ENCODE measurements at regions not wholly inside any gene's neighbourhood (a gene's known extent, or its start where the extent isn't known, plus 50 kb on each side); places are given as distances from the start of the nearest gene placed in this dataset.

- no peak for DNase-seq (ENCODE audit: low spot score)
Observed at GRCh38 chr10:83164156-83164555, 975.2 kb upstream of the GHITM start.

DNA sequence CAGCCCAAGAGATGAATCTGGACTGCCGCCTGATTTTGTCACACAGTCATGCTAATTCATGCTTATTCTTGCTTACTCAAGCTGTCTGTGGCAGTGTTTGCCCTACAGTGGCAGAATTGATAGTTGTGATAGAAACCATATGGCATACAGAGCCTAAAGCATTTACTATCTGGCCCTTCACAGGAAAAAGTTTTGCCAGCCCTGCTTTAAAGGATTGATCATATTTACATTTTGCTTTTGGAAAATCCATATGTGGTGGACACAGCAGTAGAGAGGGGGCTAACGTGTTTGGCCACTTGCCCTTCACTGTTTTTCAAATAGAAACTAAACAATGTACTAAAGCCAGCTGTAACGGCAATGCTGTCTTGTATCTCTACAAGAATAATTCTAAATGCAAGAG lies 974.0 kb upstream of the GHITM start:
- DNase-seq (ENCODE audit: low spot score) = no peak

DNA sequence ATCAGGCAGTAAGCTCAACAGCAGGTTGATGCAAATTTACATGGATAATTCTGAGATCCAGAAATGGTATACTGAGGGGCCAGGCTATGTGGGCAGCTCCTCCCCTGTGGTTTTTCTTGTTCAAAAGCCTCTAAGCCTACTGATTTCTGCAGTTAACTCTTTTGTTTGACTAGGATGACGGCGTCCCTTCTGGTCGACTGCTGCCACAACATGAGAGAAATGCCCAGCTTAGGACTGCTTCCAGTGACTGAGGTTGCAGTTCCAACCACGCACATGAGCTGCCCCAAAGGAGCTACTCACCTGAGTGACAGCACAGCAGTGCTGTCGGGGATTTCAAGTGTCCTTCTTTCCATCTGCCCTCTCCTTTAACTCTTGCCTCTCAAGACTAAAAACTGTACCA lies 973.0 kb upstream of the GHITM start:
- peak; percentile 61 for DNase-seq (ENCODE audit: low spot score)

DNA sequence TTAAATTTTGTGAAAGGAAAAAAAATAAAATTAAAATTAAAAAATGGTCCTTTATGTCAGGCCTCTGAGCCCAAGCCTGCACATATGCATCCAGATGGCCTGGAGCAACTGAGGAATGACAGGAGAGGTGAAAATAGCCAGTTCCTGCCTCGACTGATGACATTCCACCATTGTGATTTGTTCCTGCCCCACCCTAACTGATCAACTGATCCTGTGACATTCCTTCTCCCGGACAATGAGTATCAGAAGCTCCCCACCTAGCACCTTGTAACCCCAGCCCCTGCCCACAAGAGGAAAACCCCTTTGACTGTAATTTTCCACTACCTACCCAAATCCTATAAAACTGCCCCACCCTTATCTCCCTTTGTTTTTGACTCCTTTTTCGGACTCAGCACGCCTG lies 972.2 kb upstream of the GHITM start:
- DNase-seq (ENCODE audit: low spot score) = no peak

DNA sequence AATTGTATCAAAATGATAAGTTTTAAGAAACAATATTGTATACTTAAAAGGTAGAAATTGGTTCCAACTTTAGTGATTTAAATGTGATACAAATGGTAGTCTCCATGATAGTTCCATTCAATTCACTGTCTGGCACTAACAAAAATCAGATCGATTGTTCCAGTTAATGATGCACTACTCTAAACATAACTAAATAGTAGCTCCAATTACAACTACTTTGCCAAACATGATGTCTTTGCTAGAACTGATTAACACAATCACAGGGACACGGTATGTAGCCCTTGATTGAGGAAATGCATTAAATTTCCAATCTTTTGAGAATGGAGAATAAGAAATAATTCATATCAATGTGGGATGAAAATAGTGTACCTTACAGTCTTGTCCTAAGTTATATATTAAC lies 962.4 kb upstream of the GHITM start:
- DNase-seq (ENCODE audit: low spot score) = no peak

GRCh38 chr10:83178526-83178925 lies 960.8 kb upstream of the GHITM start:
- DNase-seq (ENCODE audit: low spot score) = no peak

GRCh38 chr10:83179371-83179770 lies 959.9 kb upstream of the GHITM start:
- no peak for DNase-seq (ENCODE audit: low spot score)

DNA sequence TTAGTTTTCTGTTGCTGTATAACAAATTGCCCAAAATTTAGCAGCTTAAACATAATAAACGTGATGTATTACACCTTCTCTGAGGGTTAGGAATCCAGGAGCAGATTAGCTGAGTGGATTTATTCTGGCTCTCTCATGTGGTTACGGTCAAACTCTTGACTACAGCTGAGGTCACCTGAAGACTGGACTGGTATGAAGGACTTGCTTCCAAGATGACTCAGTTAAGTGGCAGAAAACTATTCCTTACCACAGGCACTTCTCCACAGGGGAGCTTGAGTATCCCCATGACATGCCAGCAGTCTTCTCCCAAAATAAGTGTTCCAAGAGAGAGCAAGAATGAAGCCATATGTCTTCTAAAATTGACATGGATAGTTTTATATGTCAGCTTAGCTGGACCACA lies 957.2 kb upstream of the GHITM start:
- DNase-seq (ENCODE audit: low spot score) = no peak

GRCh38 chr10:83184641-83185040 lies 954.7 kb upstream of the GHITM start:
- no peak for DNase-seq (ENCODE audit: low spot score)

DNA sequence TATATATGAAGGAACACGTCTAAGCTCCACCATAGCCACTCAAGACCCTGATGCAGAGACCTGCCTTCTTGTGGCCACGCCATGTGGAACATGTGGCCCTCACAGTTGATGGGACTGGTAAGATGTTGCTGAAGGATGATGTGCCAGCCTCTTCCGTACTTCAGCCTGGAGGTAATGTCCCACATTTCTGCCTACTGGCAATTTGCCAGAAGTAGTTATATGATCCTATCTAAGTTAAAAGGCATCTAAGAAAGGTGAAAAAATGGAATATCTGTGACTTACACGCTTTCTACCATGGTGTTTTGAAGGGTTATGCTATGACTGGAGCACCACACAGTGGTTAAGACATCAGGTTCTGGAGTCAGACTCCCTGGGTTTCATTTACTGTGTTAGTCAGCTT lies 948.7 kb upstream of the GHITM start:
- DNase-seq (ENCODE audit: low spot score) = no peak

GRCh38 chr10:83193026-83193425 lies 946.3 kb upstream of the GHITM start:
- DNase-seq (ENCODE audit: low spot score) = no peak

DNA sequence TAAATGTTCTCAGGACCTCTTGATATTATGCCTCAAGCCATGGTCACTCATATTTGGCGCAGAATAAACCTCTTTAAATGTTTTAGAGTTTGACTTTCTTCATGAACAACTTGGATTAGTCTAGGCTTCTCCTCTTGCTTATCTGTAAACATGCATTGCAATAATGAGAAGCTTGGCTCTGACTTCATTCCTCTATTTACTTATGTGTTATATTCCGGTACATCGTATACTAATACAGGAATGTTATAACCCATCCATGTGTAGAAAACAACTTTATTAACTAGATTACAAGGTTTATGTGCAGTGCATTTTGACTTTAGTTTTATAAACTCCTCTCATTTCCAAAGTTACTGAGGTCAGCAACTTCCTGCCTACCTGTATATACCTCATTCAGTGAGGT lies 944.3 kb upstream of the GHITM start:
- no peak for DNase-seq (ENCODE audit: low spot score)

DNA sequence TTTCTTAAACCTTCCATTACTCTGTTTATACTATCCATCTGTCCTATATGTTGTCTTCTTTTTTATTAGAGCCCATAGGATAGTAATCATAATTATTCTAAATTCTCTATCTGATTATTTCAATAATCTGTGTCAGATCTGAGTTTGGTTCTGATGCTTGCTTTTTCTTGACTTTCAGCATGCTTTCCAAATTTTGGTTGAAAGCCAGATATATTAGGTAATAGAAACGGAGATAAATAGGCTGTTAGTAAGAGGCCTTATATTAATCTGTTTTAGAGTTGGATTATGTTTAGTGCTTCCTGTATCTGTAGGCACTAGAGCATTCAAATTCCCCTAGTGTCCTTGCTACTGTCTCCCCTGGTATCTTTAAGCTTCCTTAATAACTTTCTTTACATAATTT lies 939.9 kb upstream of the GHITM start:
- DNase-seq (ENCODE audit: low spot score) = no peak

DNA sequence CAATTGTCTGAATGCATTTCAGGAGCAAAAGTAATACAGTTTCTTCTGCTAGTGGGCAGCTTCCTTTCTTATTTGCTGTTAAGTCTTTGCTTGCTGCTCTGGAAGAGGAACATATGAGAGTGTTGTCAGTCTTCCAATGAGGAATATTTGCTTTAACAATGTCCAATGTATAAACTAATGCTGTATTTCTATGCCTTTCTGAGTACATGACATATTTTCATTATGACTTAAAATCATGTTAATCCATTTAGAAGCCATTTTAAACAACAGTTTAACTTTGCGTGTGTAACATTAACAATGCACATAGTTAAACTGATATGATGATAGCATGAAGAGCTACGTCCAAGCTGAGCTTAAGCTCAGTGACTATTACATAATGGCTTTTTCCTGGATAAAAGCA lies 933.4 kb upstream of the GHITM start:
- no peak for DNase-seq (ENCODE audit: low spot score)

DNA sequence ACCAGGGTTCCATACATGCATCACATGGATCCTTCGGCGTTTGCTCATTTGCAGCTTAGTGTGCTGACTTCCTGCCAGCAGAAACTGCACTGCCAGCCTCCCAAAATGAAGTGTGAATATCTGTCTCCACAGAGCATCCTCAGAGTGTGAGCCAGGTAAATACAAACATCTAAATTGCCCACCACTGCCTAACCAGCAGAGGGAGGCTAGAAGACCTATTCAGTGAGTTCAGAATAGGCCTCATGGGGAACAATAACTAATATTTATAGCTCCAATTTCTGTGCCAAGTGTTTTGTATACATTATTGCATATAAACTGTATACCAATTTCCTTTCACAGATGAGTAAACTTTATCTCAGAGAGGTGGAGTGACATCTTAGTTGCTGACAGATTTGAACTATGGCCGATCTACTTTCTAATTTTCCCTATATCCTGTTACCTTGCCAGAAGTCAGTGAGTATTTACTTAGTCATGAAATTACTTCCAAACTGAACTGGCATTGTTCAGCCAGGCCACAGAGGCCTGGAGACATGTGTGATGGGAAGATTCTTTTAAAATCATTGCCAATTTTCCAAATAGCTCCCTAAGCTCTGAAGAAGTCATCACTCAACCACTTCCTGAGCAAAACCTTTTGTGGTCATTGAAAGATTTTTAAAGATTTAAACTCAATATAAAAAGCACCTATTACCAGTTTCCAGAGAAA lies 926.5 kb upstream of the GHITM start:
- no peak for DNase-seq (ENCODE audit: low spot score)

GRCh38 chr10:83214136-83214535 lies 925.2 kb upstream of the GHITM start:
- DNase-seq (ENCODE audit: low spot score) = no peak

DNA sequence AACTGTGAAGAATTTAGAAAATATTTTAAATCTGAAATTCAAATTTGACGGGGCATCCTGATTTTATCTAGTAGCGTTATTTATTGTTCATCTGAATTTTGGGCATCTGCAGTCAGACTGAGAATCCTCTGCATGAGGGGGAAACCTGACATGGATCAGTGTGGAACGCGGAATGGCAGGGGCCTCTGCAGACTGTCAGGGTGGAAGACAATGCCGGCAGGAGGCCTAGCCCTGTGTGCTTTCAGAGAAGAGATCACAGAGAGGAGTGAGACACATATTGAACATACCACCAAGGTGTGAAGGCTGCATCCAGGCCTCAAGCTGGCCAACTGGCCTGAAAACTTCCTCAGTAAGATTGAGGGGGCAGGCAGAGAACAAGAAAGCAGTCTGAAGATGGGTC lies 921.1 kb upstream of the GHITM start:
- peak; percentile 51 for DNase-seq (ENCODE audit: low spot score)

GRCh38 chr10:83222300-83222699 lies 917.0 kb upstream of the GHITM start:
- no peak for DNase-seq (ENCODE audit: low spot score)

GRCh38 chr10:83222832-83223742 lies 916.2 kb upstream of the GHITM start:
- DNase-seq (ENCODE audit: low spot score) = no peak

- DNase-seq (ENCODE audit: low spot score) = no peak
Observed at GRCh38 chr10:83225781-83226180, 913.5 kb upstream of the GHITM start.

- DNase-seq (ENCODE audit: low spot score) = no peak
Observed at GRCh38 chr10:83229991-83230390, 909.3 kb upstream of the GHITM start.

DNA sequence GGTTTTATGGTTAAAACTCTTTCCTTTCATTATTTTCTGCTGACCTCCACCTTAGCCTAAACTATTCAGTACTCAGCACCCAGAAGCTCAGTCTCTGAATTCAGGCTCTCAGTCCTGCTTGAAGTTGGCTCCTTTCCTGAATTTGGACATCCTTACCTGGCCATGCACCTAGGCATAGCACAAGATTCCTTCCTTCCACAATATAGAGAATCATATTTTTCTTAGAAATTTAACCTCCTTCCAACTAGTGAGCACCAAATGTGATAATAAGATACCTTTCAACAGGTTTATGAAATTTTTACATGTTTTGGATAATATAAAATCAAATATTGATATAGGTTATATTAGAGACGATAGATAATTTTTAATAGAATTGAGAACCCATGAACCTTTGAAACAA lies 905.6 kb upstream of the GHITM start:
- DNase-seq (ENCODE audit: low spot score) = no peak

GRCh38 chr10:83248106-83248631 lies 891.1 kb upstream of the GHITM start:
- DNase-seq (ENCODE audit: low spot score) = no peak
